ENCODE measurements at regions not wholly inside any gene's neighbourhood (a gene's known extent, or its start where the extent isn't known, plus 50 kb on each side); places are given as distances from the start of the nearest gene placed in this dataset.

DNA sequence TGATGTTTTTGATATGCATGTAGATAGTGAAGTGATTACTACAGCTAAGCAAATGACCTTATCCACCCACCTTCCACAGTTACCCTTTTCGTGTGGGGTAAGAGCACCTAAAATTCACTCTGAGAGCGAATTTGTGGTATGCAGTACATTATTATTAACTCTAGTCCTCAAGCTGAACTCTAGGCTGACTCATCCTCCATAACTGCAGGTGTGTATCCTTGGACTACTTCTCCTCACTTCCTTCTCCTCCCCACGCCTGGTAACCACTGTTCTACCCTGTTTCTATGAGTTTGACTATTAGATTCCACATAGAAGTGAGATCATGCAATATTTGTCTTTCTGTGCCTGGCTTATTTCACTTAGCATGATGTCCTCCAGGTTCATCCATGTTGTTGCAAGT is 484.6 kb downstream of the GATA3 start:
- Histone ChIP-seq H3K27me3 (replicated peaks; ENCODE audit: insufficient read depth) (no peaks in the 10 kb centered on the region), H3K4me3 (no peak overlapping the region), H3K27ac (no peak overlapping the region), H3K36me3 (no peaks in the 10 kb centered on the region), H3K9me3 (no peaks in the 10 kb centered on the region), H3K4me1 (replicated peaks) (no peaks in the 10 kb centered on the region)
- TF ChIP-seq POLR2A (IDR thresholded peaks at IDR 0.05) (no peak), POLR2AphosphoS5 (IDR thresholded peaks at IDR 0.05) (no peak)
- TF ChIP-seq, protein P1, sequence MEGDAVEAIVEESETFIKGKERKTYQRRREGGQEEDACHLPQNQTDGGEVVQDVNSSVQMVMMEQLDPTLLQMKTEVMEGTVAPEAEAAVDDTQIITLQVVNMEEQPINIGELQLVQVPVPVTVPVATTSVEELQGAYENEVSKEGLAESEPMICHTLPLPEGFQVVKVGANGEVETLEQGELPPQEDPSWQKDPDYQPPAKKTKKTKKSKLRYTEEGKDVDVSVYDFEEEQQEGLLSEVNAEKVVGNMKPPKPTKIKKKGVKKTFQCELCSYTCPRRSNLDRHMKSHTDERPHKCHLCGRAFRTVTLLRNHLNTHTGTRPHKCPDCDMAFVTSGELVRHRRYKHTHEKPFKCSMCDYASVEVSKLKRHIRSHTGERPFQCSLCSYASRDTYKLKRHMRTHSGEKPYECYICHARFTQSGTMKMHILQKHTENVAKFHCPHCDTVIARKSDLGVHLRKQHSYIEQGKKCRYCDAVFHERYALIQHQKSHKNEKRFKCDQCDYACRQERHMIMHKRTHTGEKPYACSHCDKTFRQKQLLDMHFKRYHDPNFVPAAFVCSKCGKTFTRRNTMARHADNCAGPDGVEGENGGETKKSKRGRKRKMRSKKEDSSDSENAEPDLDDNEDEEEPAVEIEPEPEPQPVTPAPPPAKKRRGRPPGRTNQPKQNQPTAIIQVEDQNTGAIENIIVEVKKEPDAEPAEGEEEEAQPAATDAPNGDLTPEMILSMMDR (IDR thresholded peaks at IDR 0.05), result no peak
- WGBS, result 77% methylated on average over 3 of the region's 3 CpGs
- intact Hi-C loops (cut with DNase I), result no loop called here
- DNase-seq (ENCODE audit: low spot score), result no peak

DNA sequence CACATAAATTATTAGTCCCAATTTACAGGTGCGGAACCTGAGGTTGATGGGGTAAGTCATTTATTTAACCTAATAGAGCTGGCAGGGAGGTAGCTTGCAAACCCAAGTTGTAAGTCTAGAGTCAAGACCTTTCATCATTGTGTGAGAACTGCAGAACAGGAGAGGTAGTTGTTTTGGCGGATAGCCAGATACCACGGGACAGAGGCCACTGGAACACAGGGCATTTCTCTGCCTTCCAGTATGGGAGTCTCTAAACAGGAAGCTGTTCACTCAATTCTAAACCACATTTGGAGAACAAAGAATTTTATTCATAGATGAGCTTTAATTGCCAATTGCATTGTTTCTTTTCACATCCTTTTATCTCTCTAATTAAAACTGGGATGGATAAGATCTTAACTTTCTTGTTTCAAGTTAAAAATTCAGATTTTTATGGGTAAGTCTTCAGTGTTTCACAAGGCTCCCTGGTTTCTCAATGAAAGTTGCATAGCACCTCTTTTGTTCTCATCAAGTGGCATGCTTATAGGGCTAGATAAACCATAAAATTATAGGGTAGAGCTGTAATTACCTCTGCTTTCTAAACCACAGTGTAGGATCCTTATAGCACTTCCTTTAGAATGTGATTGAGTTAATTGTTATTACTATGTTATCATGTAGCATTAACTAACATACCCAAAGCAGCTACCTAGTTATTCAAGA is 489.0 kb downstream of the GATA3 start:
- Histone ChIP-seq H3K27ac (no peak overlapping the region), H3K4me3 (no peak overlapping the region), H3K36me3 (no peaks in the 10 kb centered on the region), H3K9me3 (no peaks in the 10 kb centered on the region), H3K4me1 (replicated peaks) (no peaks in the 10 kb centered on the region), H3K27me3 (replicated peaks; ENCODE audit: insufficient read depth) (no peaks in the 10 kb centered on the region)
- TF ChIP-seq POLR2A (IDR thresholded peaks at IDR 0.05), result no peak
- no peak for TF ChIP-seq POLR2AphosphoS5 (IDR thresholded peaks at IDR 0.05)
- TF ChIP-seq, protein P1 (IDR thresholded peaks at IDR 0.05), result no peak
- 52% methylated on average over 3 of the region's 3 CpGs for WGBS
- intact Hi-C loops (cut with DNase I), result no loop called here
- no peak for DNase-seq (ENCODE audit: low spot score)

DNA sequence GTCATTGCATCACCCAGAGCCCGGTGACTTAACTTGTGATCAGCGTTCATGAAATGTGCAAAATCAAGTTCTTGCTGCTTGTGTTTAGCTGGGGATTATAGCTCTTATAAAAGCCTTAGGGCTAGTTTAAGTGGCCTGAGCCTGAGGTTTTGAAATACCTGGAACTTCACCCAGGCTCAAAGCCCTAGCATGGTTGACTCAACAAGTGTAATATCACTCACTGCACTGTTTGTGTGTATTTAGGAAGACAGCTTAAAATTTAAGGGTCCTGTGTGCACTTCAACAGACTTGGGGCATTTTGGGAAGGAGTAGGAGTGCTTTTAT is 489.5 kb downstream of the GATA3 start:
- no peaks in the 10 kb centered on the region for H3K9me3 ChIP-seq

DNA sequence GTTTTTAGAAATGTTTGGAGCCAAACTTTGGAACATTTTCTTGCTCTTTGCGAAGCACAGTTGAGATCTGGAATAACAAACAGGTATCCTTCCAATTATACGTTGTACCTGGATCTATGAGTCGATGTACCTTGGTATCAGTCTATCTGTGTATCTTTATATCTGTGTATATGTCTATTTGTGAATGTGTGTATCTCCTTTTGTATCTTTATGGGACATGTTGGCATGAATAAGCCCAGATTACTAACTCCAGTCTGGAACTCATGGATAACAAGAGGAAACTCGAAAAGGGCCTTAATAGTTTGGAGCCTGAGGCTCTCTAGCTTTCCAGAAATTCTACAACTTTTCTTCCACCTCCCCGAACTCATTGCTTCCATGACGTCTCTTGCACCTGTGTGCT is 490.0 kb downstream of the GATA3 start:
- intact Hi-C loops (cut with DNase I), result no loop called here
- Histone ChIP-seq H3K4me3 (no peak overlapping the region), H3K27me3 (replicated peaks; ENCODE audit: insufficient read depth) (no peaks in the 10 kb centered on the region), H3K4me1 (replicated peaks) (no peaks in the 10 kb centered on the region), H3K27ac (no peak overlapping the region), H3K9me3 (no peaks in the 10 kb centered on the region), H3K36me3 (no peaks in the 10 kb centered on the region)
- no peak for TF ChIP-seq POLR2A (IDR thresholded peaks at IDR 0.05)
- TF ChIP-seq, protein P1 (IDR thresholded peaks at IDR 0.05), result no peak
- no peak for DNase-seq (ENCODE audit: low spot score)
- WGBS, result 61% methylated on average over 6 of the region's 6 CpGs

More for the DNA sequence above, 489.5 kb downstream of the GATA3 start:
- Histone ChIP-seq H3K27ac (no peak overlapping the region), H3K4me3 (no peak overlapping the region), H3K36me3 (no peaks in the 10 kb centered on the region), H3K27me3 (replicated peaks; ENCODE audit: insufficient read depth) (no peaks in the 10 kb centered on the region), H3K4me1 (replicated peaks) (no peaks in the 10 kb centered on the region)
- intact Hi-C loops (cut with DNase I), result no loop called here
- TF ChIP-seq POLR2A (IDR thresholded peaks at IDR 0.05), result no peak
- TF ChIP-seq, protein P1 (IDR thresholded peaks at IDR 0.05), result no peak
- no peak for TF ChIP-seq POLR2AphosphoS5 (IDR thresholded peaks at IDR 0.05)
- DNase-seq (ENCODE audit: low spot score), result peak; percentile 4
- WGBS, result 47% methylated on average over 2 of the region's 2 CpGs

DNA sequence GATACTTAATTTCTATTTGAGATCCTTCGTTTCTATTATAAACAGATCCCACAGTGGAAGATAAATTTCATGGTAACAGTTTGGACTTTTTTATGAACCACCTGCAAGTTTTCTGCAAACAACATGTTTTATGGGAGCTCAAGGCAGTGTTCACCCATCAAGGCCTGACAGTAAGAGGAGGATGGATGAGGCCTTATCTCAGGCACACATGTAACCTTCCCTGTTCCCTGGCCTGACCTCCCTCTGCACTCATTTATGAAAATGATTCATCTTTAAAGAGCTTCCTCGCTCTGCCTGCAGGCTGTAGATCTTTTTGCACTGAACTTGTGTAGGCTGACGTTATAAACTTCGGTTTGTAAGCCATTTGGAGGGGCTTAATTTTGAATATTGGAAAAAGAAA is 500.1 kb downstream of the GATA3 start:
- Histone ChIP-seq H3K27ac (no peak overlapping the region), H3K9me3 (no peaks in the 10 kb centered on the region), H3K4me3 (no peak overlapping the region), H3K36me3 (no peaks in the 10 kb centered on the region), H3K27me3 (replicated peaks; ENCODE audit: insufficient read depth) (no peaks in the 10 kb centered on the region), H3K4me1 (replicated peaks) (no peaks in the 10 kb centered on the region)
- TF ChIP-seq POLR2A (IDR thresholded peaks at IDR 0.05) (no peak), POLR2AphosphoS5 (IDR thresholded peaks at IDR 0.05) (no peak)
- TF ChIP-seq, protein P1 (IDR thresholded peaks at IDR 0.05), result no peak
- WGBS, result 20% methylated on average over 4 of the region's 4 CpGs
- intact Hi-C loops (cut with DNase I), result no loop called here
- no peak for DNase-seq (ENCODE audit: low spot score)
